Panc1 (cell line): ENCODE measurements at regions not wholly inside any gene's neighbourhood (a gene's known extent, or its start where the extent isn't known, plus 50 kb on each side); places are given as distances from the start of the nearest gene placed in this dataset.

Source experiments
- ATAC-seq: fragments of 200-7000 bp; cut with Tn5 transposase; 2 replicates; pipeline ENCODE4 v1.9.1; 2020; ENCODE audit warnings: mild to moderate bottlenecking, moderate library complexity
- BruUV-seq: library from RNA; stranded (reverse); fragments of 400-500 nt; replicated peaks from 2 replicates; lab custom pipeline; 2021; lab: Mats Ljungman, UMichigan
- CTCF ChIA-PET: fragments of 300-600 bp; sonication (Branson Sonifier 250); formaldehyde crosslinking; loops from one replicate; lab custom pipeline; 2022; ENCODE audit warnings: antibody characterized with exemption; lab: Charles Lee
- POLR2A ChIA-PET: fragments of 300-600 bp; sonication (Branson Sonifier 250); formaldehyde crosslinking; loops from one replicate; lab custom pipeline; 2022; ENCODE audit warnings: antibody characterized with exemption; lab: Charles Lee
- DNase-seq: peaks from one replicate; pipeline ENCODE4 v3.0.0-alpha.2; 2010; ENCODE audit warnings: low read depth, low spot score
- H3K27ac ChIP-seq: 2 replicates; pipeline ENCODE4 v1.5.1; 2011; ENCODE audit warnings: mild to moderate bottlenecking, low read length, inconsistent platforms
- H3K27me3 ChIP-seq: fragments of 200-500 bp; sonication (Bioruptor generic); 2 replicates; pipeline ENCODE4 v1.6.0; 2014; ENCODE audit warnings: low read length, inconsistent platforms; ENCODE audit not compliant: control insufficient read depth, insufficient read depth
- H3K36me3 ChIP-seq: fragments of 200-500 bp; sonication (Bioruptor generic); 2 replicates; pipeline ENCODE4 v1.5.1; 2014; ENCODE audit warnings: inconsistent platforms, mild to moderate bottlenecking, low read length, moderate library complexity; ENCODE audit not compliant: control insufficient read depth, insufficient read depth
- H3K4me1 ChIP-seq: 2 replicates; pipeline ENCODE4 v1.5.1; 2011; ENCODE audit warnings: inconsistent platforms, mild to moderate bottlenecking, low read length, moderate library complexity; ENCODE audit not compliant: control insufficient read depth, insufficient read depth
- H3K4me3 ChIP-seq, 2 experiments: 2 replicates each; pipeline ENCODE4 v1.5.1; 2011 to 2012; ENCODE audit warnings: low read depth in 2 of 2, low read length in 2 of 2, mild to moderate bottlenecking in 2 of 2, inconsistent platforms in 1 of 2, moderate library complexity in 1 of 2
- H3K9me3 ChIP-seq: fragments of 200-500 bp; sonication (Bioruptor generic); 2 replicates; pipeline ENCODE4 v1.5.1; 2014; ENCODE audit warnings: low read depth, mild to moderate bottlenecking, inconsistent platforms, low read length, moderate library complexity; ENCODE audit not compliant: control insufficient read depth, insufficient read depth
- POLR2AphosphoS5 ChIP-seq: IDR thresholded peaks from 2 replicates; pipeline ENCODE4 v1.6.1; 2012; ENCODE audit warnings: mild to moderate bottlenecking, low read depth, low read length, moderate library complexity
- SIN3A ChIP-seq: IDR thresholded peaks from 2 replicates; pipeline ENCODE4 v1.6.1; 2012; ENCODE audit warnings: low read depth, mild to moderate bottlenecking, low read length, moderate library complexity, borderline replicate concordance; ENCODE audit not compliant: insufficient read depth
- TCF7L2 ChIP-seq: IDR thresholded peaks from 2 replicates; pipeline ENCODE4 v1.6.1; 2011; ENCODE audit warnings: mild to moderate bottlenecking, low read depth, low read length, inconsistent platforms
- in situ Hi-C: cut with HindIII; loops from 2 replicates; pipeline ENCODE4 v1.10.0; 2016; ENCODE audit warnings: low sequenced_read_pairs, low pct_unique_long_range_greater_than_20kb
- intact Hi-C: fragments of 100-400 bp; cut with micrococcal nuclease; formaldehyde crosslinking; loops from one replicate; pipeline ENCODE4 v1.10.0; 2022; ENCODE audit not compliant: unreplicated experiment
- TF ChIP-seq, protein P1 (sequence below): fragments of 450-650 bp; IDR thresholded peaks from 2 replicates; pipeline ENCODE4 v1.5.1; 2017; ENCODE audit warnings: mild to moderate bottlenecking
- TF ChIP-seq, protein P2 (sequence below), 2 experiments: IDR thresholded peaks; 2 replicates each; pipeline ENCODE4 v1.6.1; 2011 to 2012; ENCODE audit warnings: low read depth in 2 of 2, control low read depth in 1 of 2, low read length in 1 of 2, mild to moderate bottlenecking in 1 of 2, moderate library complexity in 1 of 2; ENCODE audit not compliant: insufficient read depth in 1 of 2

GRCh38 chr6:169960003-169960344 lies 208.6 kb downstream of the ERMARD start:
- BruUV-seq: no TSS peak
- in situ Hi-C loops (no loop called here), intact Hi-C loops (no loop called here)
- H3K4me3 ChIP-seq: no peak overlapping the region
- no peaks in the 10 kb centered on the region for H3K27me3 ChIP-seq
- no peak overlapping the region for H3K27ac ChIP-seq
- ATAC-seq (no peak), DNase-seq (no peak)
- H3K4me1 ChIP-seq: no peaks in the 10 kb centered on the region
- ChIA-PET CTCF (no interaction called here), POLR2A (no interaction called here)
- no peak for TF ChIP-seq POLR2AphosphoS5
- TF ChIP-seq, protein P1, sequence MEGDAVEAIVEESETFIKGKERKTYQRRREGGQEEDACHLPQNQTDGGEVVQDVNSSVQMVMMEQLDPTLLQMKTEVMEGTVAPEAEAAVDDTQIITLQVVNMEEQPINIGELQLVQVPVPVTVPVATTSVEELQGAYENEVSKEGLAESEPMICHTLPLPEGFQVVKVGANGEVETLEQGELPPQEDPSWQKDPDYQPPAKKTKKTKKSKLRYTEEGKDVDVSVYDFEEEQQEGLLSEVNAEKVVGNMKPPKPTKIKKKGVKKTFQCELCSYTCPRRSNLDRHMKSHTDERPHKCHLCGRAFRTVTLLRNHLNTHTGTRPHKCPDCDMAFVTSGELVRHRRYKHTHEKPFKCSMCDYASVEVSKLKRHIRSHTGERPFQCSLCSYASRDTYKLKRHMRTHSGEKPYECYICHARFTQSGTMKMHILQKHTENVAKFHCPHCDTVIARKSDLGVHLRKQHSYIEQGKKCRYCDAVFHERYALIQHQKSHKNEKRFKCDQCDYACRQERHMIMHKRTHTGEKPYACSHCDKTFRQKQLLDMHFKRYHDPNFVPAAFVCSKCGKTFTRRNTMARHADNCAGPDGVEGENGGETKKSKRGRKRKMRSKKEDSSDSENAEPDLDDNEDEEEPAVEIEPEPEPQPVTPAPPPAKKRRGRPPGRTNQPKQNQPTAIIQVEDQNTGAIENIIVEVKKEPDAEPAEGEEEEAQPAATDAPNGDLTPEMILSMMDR: no peak
- TF ChIP-seq TCF7L2: no peak
- TF ChIP-seq SIN3A: no peak
- TF ChIP-seq, protein P2, sequence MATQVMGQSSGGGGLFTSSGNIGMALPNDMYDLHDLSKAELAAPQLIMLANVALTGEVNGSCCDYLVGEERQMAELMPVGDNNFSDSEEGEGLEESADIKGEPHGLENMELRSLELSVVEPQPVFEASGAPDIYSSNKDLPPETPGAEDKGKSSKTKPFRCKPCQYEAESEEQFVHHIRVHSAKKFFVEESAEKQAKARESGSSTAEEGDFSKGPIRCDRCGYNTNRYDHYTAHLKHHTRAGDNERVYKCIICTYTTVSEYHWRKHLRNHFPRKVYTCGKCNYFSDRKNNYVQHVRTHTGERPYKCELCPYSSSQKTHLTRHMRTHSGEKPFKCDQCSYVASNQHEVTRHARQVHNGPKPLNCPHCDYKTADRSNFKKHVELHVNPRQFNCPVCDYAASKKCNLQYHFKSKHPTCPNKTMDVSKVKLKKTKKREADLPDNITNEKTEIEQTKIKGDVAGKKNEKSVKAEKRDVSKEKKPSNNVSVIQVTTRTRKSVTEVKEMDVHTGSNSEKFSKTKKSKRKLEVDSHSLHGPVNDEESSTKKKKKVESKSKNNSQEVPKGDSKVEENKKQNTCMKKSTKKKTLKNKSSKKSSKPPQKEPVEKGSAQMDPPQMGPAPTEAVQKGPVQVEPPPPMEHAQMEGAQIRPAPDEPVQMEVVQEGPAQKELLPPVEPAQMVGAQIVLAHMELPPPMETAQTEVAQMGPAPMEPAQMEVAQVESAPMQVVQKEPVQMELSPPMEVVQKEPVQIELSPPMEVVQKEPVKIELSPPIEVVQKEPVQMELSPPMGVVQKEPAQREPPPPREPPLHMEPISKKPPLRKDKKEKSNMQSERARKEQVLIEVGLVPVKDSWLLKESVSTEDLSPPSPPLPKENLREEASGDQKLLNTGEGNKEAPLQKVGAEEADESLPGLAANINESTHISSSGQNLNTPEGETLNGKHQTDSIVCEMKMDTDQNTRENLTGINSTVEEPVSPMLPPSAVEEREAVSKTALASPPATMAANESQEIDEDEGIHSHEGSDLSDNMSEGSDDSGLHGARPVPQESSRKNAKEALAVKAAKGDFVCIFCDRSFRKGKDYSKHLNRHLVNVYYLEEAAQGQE (IDR thresholded peaks at IDR 0.05; ENCODE audit: insufficient read depth in 1 of 2, low read depth in 2 of 2, low read length in 1 of 2): no peak
- H3K36me3 ChIP-seq: no peaks in the 10 kb centered on the region
- H3K9me3 ChIP-seq: no peaks in the 10 kb centered on the region

DNA sequence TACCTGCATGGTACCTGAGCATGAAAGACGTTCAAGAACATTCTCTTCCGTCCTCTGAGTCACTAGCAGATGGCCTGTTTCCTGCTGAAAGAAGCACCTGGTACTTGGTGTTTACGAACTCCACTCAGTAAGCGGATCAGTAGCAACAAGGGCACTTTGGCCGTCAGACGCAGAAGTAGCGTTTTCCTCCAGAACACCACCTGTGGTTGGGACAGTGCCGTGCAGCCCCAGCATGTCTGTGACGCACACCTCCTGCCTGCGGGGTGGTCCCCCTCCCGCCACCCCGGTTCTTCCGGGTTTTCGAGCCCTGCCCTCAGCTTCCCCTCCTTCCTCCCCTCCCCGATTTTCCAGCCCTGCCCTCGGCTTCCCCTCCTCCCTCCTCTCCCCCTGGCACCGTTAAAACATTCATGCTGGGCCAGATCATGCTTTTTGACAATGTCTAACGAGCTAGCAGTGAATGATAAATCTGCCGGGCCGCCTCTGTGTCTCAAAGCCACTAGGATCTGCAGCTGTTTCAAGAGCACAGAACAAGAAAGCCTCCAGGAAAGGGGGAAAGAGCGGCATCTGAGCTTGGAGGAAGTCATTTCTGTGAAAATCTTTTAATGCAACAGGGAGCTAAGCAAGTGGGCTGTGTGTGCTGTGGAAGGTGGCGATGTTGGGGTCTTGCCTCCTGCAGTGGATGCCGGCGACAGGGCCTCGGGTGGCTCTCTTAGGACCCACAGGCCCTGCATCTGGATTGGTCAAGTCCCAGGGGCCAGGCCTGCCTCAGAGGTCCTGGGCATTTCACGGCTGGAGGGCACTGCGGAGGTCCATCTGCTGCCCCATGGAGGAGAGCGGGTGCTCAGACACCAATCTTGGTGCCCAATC lies 207.9 kb downstream of the ERMARD start:
- TF ChIP-seq, protein P2 (IDR thresholded peaks at IDR 0.05; ENCODE audit: insufficient read depth in 1 of 2, low read depth in 2 of 2, low read length in 1 of 2): no peak
- TF ChIP-seq POLR2AphosphoS5 (no peak), SIN3A (no peak), TCF7L2 (no peak)
- TF ChIP-seq, protein P1: no peak
- no TSS peak for BruUV-seq
- Histone ChIP-seq H3K4me1 (no peaks in the 10 kb centered on the region), H3K36me3 (no peaks in the 10 kb centered on the region), H3K4me3 (no peak overlapping the region), H3K27ac (no peak overlapping the region), H3K27me3 (no peaks in the 10 kb centered on the region), H3K9me3 (no peaks in the 10 kb centered on the region)
- DNase-seq: no peak
- in situ Hi-C loops (no loop called here), intact Hi-C loops (loop anchor here (10.0 kb wide), 1 partner anchor 565 kb away; no protein-coding TSS in a partner anchor)
- CTCF ChIA-PET: no interaction called here
- no peak for ATAC-seq
- POLR2A ChIA-PET: no interaction called here
